ENCODE measurements at regions not wholly inside any gene's neighbourhood (a gene's known extent, or its start where the extent isn't known, plus 50 kb on each side); places are given as distances from the start of the nearest gene placed in this dataset.

DNA sequence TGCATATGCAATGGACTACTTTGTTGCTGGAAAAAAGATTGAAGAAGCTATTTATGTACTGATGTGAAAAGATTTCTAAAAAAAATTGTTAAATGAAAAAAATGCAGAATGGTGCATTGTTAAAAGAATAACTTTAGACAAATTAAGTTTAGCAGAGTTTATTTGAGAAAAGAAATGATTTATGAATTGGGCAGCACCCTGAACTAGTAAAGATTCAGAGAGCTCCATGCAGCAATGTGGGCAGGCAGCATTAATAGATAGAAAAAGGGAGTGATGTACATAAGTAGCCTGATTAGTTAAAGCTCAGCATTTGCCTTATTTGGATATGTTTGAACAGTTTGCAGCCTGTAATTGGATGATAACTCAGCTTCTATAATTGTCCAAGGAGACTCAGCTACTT, 677.9 kb upstream of the SEMA6A start:
- H3K9me3 Mint-ChIP-seq: peaks cover 3 to 17% of the 10 kb centered on the region in 2 donors
- no peaks in the 10 kb centered on the region for H3K27me3 ChIP-seq (ENCODE audit: control insufficient read depth, insufficient read depth, low read length)
- ATAC-seq (no peak), DNase-seq (no peak)
- intact Hi-C loops (cut with micrococcal nuclease): no loop called here
- no peak overlapping the region for H3K4me3 ChIP-seq (ENCODE audit: low read length)
- H3K27ac ChIP-seq (ENCODE audit: low read length): no peak overlapping the region
- H3K36me3 Mint-ChIP-seq: no peaks in the 10 kb centered on the region
- H3K9me3 ChIP-seq (ENCODE audit: control insufficient read depth, insufficient read depth, low read length): no peaks in the 10 kb centered on the region
- H3K4me1 Mint-ChIP-seq: no peaks in the 10 kb centered on the region
- no peaks in the 10 kb centered on the region for H3K27me3 Mint-ChIP-seq (ENCODE audit: low read depth in 2 of 2)
- H3K36me3 ChIP-seq (ENCODE audit: control insufficient read depth, insufficient read depth, low read length): no peaks in the 10 kb centered on the region
- H3K27ac Mint-ChIP-seq: no peak overlapping the region
- TF ChIP-seq, protein P1, sequence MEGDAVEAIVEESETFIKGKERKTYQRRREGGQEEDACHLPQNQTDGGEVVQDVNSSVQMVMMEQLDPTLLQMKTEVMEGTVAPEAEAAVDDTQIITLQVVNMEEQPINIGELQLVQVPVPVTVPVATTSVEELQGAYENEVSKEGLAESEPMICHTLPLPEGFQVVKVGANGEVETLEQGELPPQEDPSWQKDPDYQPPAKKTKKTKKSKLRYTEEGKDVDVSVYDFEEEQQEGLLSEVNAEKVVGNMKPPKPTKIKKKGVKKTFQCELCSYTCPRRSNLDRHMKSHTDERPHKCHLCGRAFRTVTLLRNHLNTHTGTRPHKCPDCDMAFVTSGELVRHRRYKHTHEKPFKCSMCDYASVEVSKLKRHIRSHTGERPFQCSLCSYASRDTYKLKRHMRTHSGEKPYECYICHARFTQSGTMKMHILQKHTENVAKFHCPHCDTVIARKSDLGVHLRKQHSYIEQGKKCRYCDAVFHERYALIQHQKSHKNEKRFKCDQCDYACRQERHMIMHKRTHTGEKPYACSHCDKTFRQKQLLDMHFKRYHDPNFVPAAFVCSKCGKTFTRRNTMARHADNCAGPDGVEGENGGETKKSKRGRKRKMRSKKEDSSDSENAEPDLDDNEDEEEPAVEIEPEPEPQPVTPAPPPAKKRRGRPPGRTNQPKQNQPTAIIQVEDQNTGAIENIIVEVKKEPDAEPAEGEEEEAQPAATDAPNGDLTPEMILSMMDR (IDR thresholded peaks at IDR 0.05): no peak
- H3K4me3 Mint-ChIP-seq: no peak overlapping the region
- H3K4me1 ChIP-seq (ENCODE audit: control insufficient read depth, insufficient read depth, low read length): no peaks in the 10 kb centered on the region

GRCh38 chr5:117249086-117249815, 674.6 kb upstream of the SEMA6A start:
- intact Hi-C loops (cut with micrococcal nuclease): no loop called here
- TF ChIP-seq, protein P1 (IDR thresholded peaks at IDR 0.05): no peak
- Mint-ChIP-seq H3K27me3 (ENCODE audit: low read depth in 2 of 2) (no peaks in the 10 kb centered on the region), H3K4me3 (no peak overlapping the region), H3K27ac (no peak overlapping the region), H3K36me3 (no peaks in the 10 kb centered on the region), H3K4me1 (no peaks in the 10 kb centered on the region), H3K9me3 (peaks cover 2 to 17% of the 10 kb centered on the region in 2 donors)
- 93% methylated on average over 3 of the region's 5 CpGs for WGBS (ENCODE audit: insufficient coverage)
- no peaks in the 10 kb centered on the region for H3K4me1 ChIP-seq (ENCODE audit: control insufficient read depth, insufficient read depth, low read length)
- H3K27me3 ChIP-seq (ENCODE audit: control insufficient read depth, insufficient read depth, low read length): no peaks in the 10 kb centered on the region
- H3K4me3 ChIP-seq (ENCODE audit: low read length): no peak overlapping the region
- H3K9me3 ChIP-seq (ENCODE audit: control insufficient read depth, insufficient read depth, low read length): no peaks in the 10 kb centered on the region
- H3K36me3 ChIP-seq (ENCODE audit: control insufficient read depth, insufficient read depth, low read length): no peaks in the 10 kb centered on the region
- DNase-seq (no peak), ATAC-seq (no peak)
- H3K27ac ChIP-seq (ENCODE audit: low read length): no peak overlapping the region

GRCh38 chr5:117246424-117246823, 671.8 kb upstream of the SEMA6A start:
- Histone ChIP-seq H3K4me1 (ENCODE audit: control insufficient read depth, insufficient read depth, low read length) (no peaks in the 10 kb centered on the region), H3K4me3 (ENCODE audit: low read length) (no peak overlapping the region), H3K9me3 (ENCODE audit: control insufficient read depth, insufficient read depth, low read length) (peaks cover 7% of the 10 kb centered on the region), H3K27me3 (ENCODE audit: control insufficient read depth, insufficient read depth, low read length) (no peaks in the 10 kb centered on the region), H3K36me3 (ENCODE audit: control insufficient read depth, insufficient read depth, low read length) (no peaks in the 10 kb centered on the region), H3K27ac (ENCODE audit: low read length) (no peak overlapping the region)
- Mint-ChIP-seq H3K4me3 (no peak overlapping the region), H3K36me3 (no peaks in the 10 kb centered on the region), H3K4me1 (no peaks in the 10 kb centered on the region), H3K9me3 (peaks cover 2 to 12% of the 10 kb centered on the region in 2 donors), H3K27me3 (ENCODE audit: low read depth in 2 of 2) (no peaks in the 10 kb centered on the region), H3K27ac (no peak overlapping the region)
- intact Hi-C loops (cut with micrococcal nuclease): no loop called here
- TF ChIP-seq, protein P1 (IDR thresholded peaks at IDR 0.05): no peak
- no peak for ATAC-seq
- no peak for DNase-seq

- H3K4me3 ChIP-seq (ENCODE audit: low read length): no peak overlapping the region
- H3K36me3 ChIP-seq (ENCODE audit: control insufficient read depth, insufficient read depth, low read length): no peaks in the 10 kb centered on the region
- no peak overlapping the region for H3K27ac ChIP-seq (ENCODE audit: low read length)
- no peaks in the 10 kb centered on the region for H3K4me1 Mint-ChIP-seq
- H3K27ac Mint-ChIP-seq: no peak overlapping the region
- H3K36me3 Mint-ChIP-seq: no peaks in the 10 kb centered on the region
- WGBS (ENCODE audit: insufficient coverage): 75% methylated on average over 1 of the region's 1 CpG
- no peaks in the 10 kb centered on the region for H3K27me3 Mint-ChIP-seq (ENCODE audit: low read depth in 2 of 2)
- H3K9me3 Mint-ChIP-seq: peaks cover 6 to 16% of the 10 kb centered on the region in 2 donors
- no peak for ATAC-seq
- DNase-seq: no peak
- H3K9me3 ChIP-seq (ENCODE audit: control insufficient read depth, insufficient read depth, low read length): peaks cover 7% of the 10 kb centered on the region
- intact Hi-C loops (cut with micrococcal nuclease): no loop called here
- H3K4me1 ChIP-seq (ENCODE audit: control insufficient read depth, insufficient read depth, low read length): no peaks in the 10 kb centered on the region
- TF ChIP-seq, protein P1 (IDR thresholded peaks at IDR 0.05): no peak
- H3K27me3 ChIP-seq (ENCODE audit: control insufficient read depth, insufficient read depth, low read length): no peaks in the 10 kb centered on the region
- no peak overlapping the region for H3K4me3 Mint-ChIP-seq
Measured at GRCh38 chr5:117245130-117245529, 670.5 kb upstream of the SEMA6A start.
